Type B pancreatic cell (in vitro differentiated cells): ENCODE measurements at regions not wholly inside any gene's neighbourhood (a gene's known extent, or its start where the extent isn't known, plus 50 kb on each side); places are given as distances from the start of the nearest gene placed in this dataset.

Experiments
- DNase-seq: peaks from one replicate; pipeline ENCODE4 v3.0.0; 2021; ENCODE audit warnings: mixed read lengths; ENCODE audit not compliant: unreplicated experiment; ENCODE audit errors: extremely low spot score
- H3K27ac Mint-ChIP-seq: 2 replicates; pipeline ENCODE4 v1.8.0; 2021; ENCODE audit warnings: mild to moderate bottlenecking, mixed read lengths
- H3K27me3 Mint-ChIP-seq: 2 replicates; pipeline ENCODE4 v1.8.0; 2021; ENCODE audit warnings: mixed read lengths
- H3K36me3 Mint-ChIP-seq: 2 replicates; pipeline ENCODE4 v1.8.0; 2021; ENCODE audit warnings: mixed read lengths
- H3K4me1 Mint-ChIP-seq: one replicate; pipeline ENCODE4 v1.8.0; 2021; ENCODE audit warnings: mixed read lengths; ENCODE audit not compliant: unreplicated experiment
- H3K4me3 Mint-ChIP-seq: 2 replicates; pipeline ENCODE4 v1.8.0; 2021; ENCODE audit warnings: mild to moderate bottlenecking, mixed read lengths
- H3K9me3 Mint-ChIP-seq: 2 replicates; pipeline ENCODE4 v1.8.0; 2021; ENCODE audit warnings: mixed read lengths
- TF ChIP-seq, protein P1 (sequence below): fragments of 200-600 bp; sonication (generic); conservative IDR thresholded peaks from 2 replicates; pipeline ENCODE4 v1.5.0; 2021; ENCODE audit warnings: antibody characterized with exemption, mild to moderate bottlenecking

DNA sequence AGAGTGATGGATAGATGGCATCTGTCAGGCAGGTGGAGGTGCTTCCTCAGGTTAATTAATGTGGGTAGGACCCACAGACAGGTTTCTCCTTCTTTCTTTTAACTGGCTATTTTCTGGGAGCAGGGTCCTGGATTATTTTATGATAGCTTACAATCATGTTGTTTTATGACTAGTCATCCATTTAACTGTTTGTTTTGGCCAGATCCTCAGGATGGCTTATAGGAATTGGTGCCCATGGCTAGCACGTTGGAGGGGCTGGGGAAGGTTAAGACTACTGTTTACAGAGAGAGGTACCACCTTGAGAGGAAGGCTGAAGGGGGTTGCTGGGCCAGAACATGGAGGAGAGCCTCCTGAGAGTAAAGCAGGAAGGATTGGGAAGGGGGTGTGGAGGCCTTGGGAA is 78.0 kb upstream of the MGAT5 start:
- no peaks in the 10 kb centered on the region for H3K27me3 Mint-ChIP-seq
- H3K36me3 Mint-ChIP-seq = no peaks in the 10 kb centered on the region
- no peak overlapping the region for H3K4me3 Mint-ChIP-seq
- TF ChIP-seq, protein P1, sequence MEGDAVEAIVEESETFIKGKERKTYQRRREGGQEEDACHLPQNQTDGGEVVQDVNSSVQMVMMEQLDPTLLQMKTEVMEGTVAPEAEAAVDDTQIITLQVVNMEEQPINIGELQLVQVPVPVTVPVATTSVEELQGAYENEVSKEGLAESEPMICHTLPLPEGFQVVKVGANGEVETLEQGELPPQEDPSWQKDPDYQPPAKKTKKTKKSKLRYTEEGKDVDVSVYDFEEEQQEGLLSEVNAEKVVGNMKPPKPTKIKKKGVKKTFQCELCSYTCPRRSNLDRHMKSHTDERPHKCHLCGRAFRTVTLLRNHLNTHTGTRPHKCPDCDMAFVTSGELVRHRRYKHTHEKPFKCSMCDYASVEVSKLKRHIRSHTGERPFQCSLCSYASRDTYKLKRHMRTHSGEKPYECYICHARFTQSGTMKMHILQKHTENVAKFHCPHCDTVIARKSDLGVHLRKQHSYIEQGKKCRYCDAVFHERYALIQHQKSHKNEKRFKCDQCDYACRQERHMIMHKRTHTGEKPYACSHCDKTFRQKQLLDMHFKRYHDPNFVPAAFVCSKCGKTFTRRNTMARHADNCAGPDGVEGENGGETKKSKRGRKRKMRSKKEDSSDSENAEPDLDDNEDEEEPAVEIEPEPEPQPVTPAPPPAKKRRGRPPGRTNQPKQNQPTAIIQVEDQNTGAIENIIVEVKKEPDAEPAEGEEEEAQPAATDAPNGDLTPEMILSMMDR = no peak
- no peak overlapping the region for H3K27ac Mint-ChIP-seq
- DNase-seq = no peak
- H3K9me3 Mint-ChIP-seq = peaks cover 5% of the 10 kb centered on the region
- peaks cover 27% of the 10 kb centered on the region for H3K4me1 Mint-ChIP-seq

DNA sequence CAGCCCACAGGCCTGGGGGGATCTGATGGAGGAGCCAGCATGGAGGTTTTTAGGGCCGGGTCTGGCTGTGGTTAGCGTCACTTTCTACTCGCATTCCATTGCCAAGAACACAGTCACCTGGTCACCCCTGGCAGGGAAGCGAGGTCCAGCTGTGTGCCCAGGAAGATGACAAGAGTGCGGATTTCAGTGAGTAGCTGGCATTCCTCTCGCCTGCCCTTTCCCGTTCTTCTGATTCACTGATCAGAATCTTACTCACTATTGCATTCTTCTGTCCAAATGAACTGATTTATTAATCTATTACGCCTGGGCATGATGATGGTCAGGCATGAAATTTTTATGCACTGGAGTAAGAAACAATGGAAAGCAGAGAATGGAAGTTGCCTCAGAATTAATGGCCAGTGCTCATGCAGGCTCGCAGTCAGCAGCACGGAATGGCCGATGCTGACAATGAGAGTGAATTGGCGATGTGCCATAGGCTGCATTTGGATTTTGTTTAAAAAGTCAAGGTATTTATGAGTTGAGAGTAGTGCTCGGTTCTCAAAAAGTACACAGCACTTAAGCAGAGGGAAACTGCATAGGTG is 76.4 kb upstream of the MGAT5 start:
- no peak for DNase-seq
- H3K27me3 Mint-ChIP-seq = no peaks in the 10 kb centered on the region
- TF ChIP-seq, protein P1 = no peak
- H3K4me1 Mint-ChIP-seq = peaks cover 31% of the 10 kb centered on the region
- H3K9me3 Mint-ChIP-seq = peaks cover 10% of the 10 kb centered on the region
- peak overlapping the region; percentile 48 for H3K27ac Mint-ChIP-seq
- no peaks in the 10 kb centered on the region for H3K36me3 Mint-ChIP-seq
- no peak overlapping the region for H3K4me3 Mint-ChIP-seq

DNA sequence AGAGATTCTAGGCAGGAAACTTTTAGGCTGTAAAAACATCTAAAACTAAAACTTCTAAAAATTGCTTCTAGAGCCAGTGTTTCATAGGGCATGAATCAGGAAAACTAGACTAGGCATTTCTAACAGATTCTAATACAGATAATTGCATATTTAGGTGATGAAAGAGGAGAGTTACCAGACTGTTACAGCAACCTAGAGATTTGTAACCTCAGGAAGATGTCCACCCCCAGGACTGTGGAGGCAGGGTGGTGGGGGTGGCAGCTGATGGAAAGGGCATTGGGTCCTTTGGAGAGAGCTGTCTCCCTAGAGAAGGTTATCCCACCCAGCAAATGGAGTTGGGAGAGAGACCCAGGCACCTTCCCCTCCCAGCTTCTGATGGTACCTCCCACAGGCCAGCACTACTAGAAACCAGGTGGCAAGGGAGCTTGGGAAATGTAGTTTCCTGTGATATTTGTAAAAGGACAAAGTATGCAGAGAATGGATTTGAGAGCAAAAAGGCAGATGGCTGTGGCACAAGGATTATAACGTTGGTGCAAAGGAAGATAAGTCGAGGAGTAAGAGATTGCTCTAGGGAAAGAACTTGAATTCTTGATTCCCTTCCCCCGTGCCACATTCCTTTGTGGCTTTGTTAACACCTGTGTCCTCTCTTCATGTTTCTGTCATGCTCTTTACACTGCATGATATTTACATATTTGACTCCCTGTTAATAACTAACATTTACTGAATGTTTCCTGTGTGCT is 75.6 kb upstream of the MGAT5 start:
- Mint-ChIP-seq H3K4me3 (no peak overlapping the region), H3K27me3 (no peaks in the 10 kb centered on the region), H3K27ac (no peak overlapping the region), H3K9me3 (peaks cover 10% of the 10 kb centered on the region), H3K36me3 (no peaks in the 10 kb centered on the region), H3K4me1 (peaks cover 31% of the 10 kb centered on the region)
- TF ChIP-seq, protein P1 = no peak
- no peak for DNase-seq

DNA sequence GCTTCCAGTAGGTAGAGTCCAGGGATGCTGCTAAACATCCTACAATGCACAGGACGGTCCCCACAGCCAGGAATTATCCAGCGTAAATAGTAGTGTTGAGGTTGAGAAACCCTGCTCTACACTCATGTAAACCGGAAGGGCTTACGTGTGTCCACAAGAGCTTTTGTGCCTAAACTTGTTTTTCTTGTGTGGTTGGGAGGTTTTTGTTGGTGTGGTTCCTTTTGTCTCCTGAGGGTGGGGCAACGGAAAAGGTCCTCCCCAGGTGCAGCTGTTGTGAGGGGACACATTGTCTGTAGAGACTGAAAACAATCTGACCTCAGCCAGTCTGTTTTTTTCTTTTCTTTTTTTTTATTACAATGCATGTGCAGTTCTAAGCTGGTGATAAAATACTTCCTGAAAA is 72.7 kb upstream of the MGAT5 start:
- Mint-ChIP-seq H3K27ac (peak overlapping the region; percentile 67), H3K9me3 (peaks cover 10% of the 10 kb centered on the region), H3K36me3 (peaks cover 3% of the 10 kb centered on the region), H3K4me1 (peaks cover 18% of the 10 kb centered on the region), H3K27me3 (no peaks in the 10 kb centered on the region), H3K4me3 (peak overlapping the region; percentile 43)
- TF ChIP-seq, protein P1 = no peak
- no peak for DNase-seq

DNA sequence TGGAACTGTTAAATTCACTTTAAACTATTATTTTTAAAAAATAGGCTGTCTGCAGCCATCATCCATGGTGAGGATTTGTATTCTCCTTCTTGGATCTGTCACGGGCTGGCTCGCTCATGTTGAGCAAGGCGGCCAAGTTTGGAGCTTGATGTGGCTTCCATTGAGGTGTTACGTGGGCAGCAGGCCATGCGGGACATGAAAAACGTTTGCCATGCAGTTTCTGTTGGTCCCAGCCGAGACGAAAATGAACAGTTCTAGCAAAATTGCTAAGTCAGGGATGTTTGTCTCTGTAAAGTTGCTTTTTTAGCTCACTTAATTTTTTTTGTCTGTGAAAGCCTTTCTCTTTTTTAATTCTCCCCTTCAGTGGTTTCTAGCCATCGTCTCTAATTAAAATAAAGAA is 70.2 kb upstream of the MGAT5 start:
- peaks cover 3% of the 10 kb centered on the region for H3K36me3 Mint-ChIP-seq
- H3K4me1 Mint-ChIP-seq = peaks cover 10% of the 10 kb centered on the region
- no peak overlapping the region for H3K4me3 Mint-ChIP-seq
- DNase-seq = no peak
- H3K9me3 Mint-ChIP-seq = peaks cover 10% of the 10 kb centered on the region
- no peak overlapping the region for H3K27ac Mint-ChIP-seq
- H3K27me3 Mint-ChIP-seq = no peaks in the 10 kb centered on the region
- TF ChIP-seq, protein P1 = no peak
